PC-9 (cell line): ENCODE measurements at regions not wholly inside any gene's neighbourhood (a gene's known extent, or its start where the extent isn't known, plus 50 kb on each side); places are given as distances from the start of the nearest gene placed in this dataset.

Source experiments
- BruUV-seq: library from RNA; stranded (reverse); fragments of 400-500 nt; replicated peaks from 2 replicates; lab custom pipeline; 2021; lab: Mats Ljungman, UMichigan
- CTCF ChIA-PET: fragments of 300-600 bp; sonication (Branson Sonifier 250); formaldehyde crosslinking; loops from one replicate; lab custom pipeline; 2022; ENCODE audit warnings: antibody characterized with exemption; lab: Charles Lee
- POLR2A ChIA-PET: fragments of 300-600 bp; sonication (Branson Sonifier 250); formaldehyde crosslinking; loops from one replicate; lab custom pipeline; 2022; ENCODE audit warnings: antibody characterized with exemption; ENCODE audit not compliant: unreplicated experiment; lab: Charles Lee
- DNase-seq, 2 experiments: peaks; one replicate each; pipeline versions ENCODE4 v3.0.0 to v3.0.0-alpha.2; 2015 to 2022; ENCODE audit warnings: mixed read lengths in 1 of 2
- H2AFZ ChIP-seq: fragments of 200-600 bp; sonication (generic); 2 replicates; pipeline ENCODE4 v1.8.1; 2017; ENCODE audit warnings: antibody characterized with exemption
- H3F3A ChIP-seq: fragments of 200-600 bp; sonication (generic); 2 replicates; pipeline ENCODE4 v1.8.1; 2017; ENCODE audit warnings: antibody characterized with exemption, mild to moderate bottlenecking, low read depth; ENCODE audit not compliant: insufficient read depth
- H3K27ac ChIP-seq: fragments of 200-600 bp; sonication (generic); 2 replicates; pipeline ENCODE4 v1.6.1; 2016; ENCODE audit warnings: mixed run types
- H3K27me3 ChIP-seq: fragments of 200-600 bp; sonication (generic); 2 replicates; pipeline ENCODE4 v1.6.1; 2016; ENCODE audit warnings: low read depth, mixed run types; ENCODE audit not compliant: insufficient read depth
- H3K36me3 ChIP-seq: fragments of 200-600 bp; sonication (generic); 2 replicates; pipeline ENCODE4 v1.6.1; 2016; ENCODE audit warnings: low read depth, mixed run types
- H3K4me1 ChIP-seq: fragments of 200-600 bp; sonication (generic); replicated peaks from 2 replicates; pipeline ENCODE4 v1.6.1; 2016; ENCODE audit warnings: mixed run types; ENCODE audit not compliant: insufficient read depth
- H3K4me2 ChIP-seq: fragments of 200-600 bp; sonication (generic); 2 replicates; pipeline ENCODE4 v1.6.1; 2017; ENCODE audit warnings: mixed run types
- H3K4me3 ChIP-seq: fragments of 200-600 bp; sonication (generic); 2 replicates; pipeline ENCODE4 v1.6.1; 2016; ENCODE audit warnings: mixed run types
- H3K79me2 ChIP-seq: fragments of 200-600 bp; sonication (generic); 2 replicates; pipeline ENCODE4 v1.6.1; 2017; ENCODE audit warnings: low read depth, mixed run types
- H3K9me2 ChIP-seq: fragments of 200-600 bp; sonication (generic); 2 replicates; pipeline ENCODE4 v1.8.1; 2017; ENCODE audit warnings: mild to moderate bottlenecking; ENCODE audit not compliant: insufficient read depth
- H3K9me3 ChIP-seq: fragments of 200-600 bp; sonication (generic); 2 replicates; pipeline ENCODE4 v1.8.1; 2016; ENCODE audit warnings: low read depth; ENCODE audit not compliant: insufficient read depth
- H4K20me1 ChIP-seq: fragments of 200-600 bp; sonication (generic); 2 replicates; pipeline ENCODE4 v1.8.1; 2017; ENCODE audit not compliant: insufficient read depth
- CTCF ChIP-seq: fragments of 200-600 bp; sonication (generic); conservative IDR thresholded peaks from 2 replicates; pipeline ENCODE4 v1.6.1; 2017; ENCODE audit warnings: mixed run types, antibody characterized with exemption, mild to moderate bottlenecking, moderate library complexity
- EZH2 ChIP-seq: fragments of 200-600 bp; sonication (generic); IDR thresholded peaks from 2 replicates; pipeline ENCODE4 v1.8.0; 2017; ENCODE audit warnings: antibody characterized with exemption, low read depth
- intact Hi-C: fragments of 100-400 bp; cut with micrococcal nuclease; formaldehyde crosslinking; loops from one replicate; pipeline ENCODE4 v1.10.0; 2022; ENCODE audit not compliant: unreplicated experiment

GRCh38 chr3:153919773-153920172 lies 201.4 kb upstream of the ARHGEF26 start:
- no peak overlapping the region for H2AFZ ChIP-seq
- no TSS peak for BruUV-seq
- intact Hi-C loops = loop anchor here (10.0 kb wide), 1 partner anchor 325 kb away; no protein-coding TSS in a partner anchor
- POLR2A ChIA-PET = no interaction called here
- H3F3A ChIP-seq = no peaks in the 10 kb centered on the region
- no peaks in the 10 kb centered on the region for H4K20me1 ChIP-seq
- no peak overlapping the region for H3K4me2 ChIP-seq
- no peak for DNase-seq
- CTCF ChIA-PET = no interaction called here
- H3K4me3 ChIP-seq = no peak overlapping the region
- H3K4me1 ChIP-seq = no peaks in the 10 kb centered on the region
- no peak overlapping the region for H3K27ac ChIP-seq
- H3K27me3 ChIP-seq = no peaks in the 10 kb centered on the region
- no peaks in the 10 kb centered on the region for H3K36me3 ChIP-seq
- H3K79me2 ChIP-seq = no peaks in the 10 kb centered on the region
- TF ChIP-seq EZH2 (no peak), CTCF (no peak)
- no peaks in the 10 kb centered on the region for H3K9me2 ChIP-seq
- no peaks in the 10 kb centered on the region for H3K9me3 ChIP-seq

DNA sequence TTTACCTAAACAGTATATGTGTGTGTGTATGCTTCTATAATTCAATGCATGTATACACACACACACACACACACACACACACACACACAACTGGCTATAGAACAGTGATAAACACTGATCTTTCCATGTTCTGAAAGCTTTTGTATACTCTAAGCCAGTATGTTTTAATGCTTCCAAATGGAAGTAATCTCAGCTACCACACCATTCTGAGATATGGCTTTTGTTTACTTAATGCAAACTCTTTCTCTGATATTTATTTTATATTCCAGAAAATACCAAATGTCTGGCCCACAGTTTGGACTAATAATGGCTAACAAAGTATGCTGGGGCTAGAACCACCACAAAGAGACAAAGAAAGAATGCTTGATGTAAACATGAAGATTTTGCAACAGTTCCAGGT lies 199.4 kb upstream of the ARHGEF26 start:
- Histone ChIP-seq H3K36me3 (no peaks in the 10 kb centered on the region), H3K9me2 (no peaks in the 10 kb centered on the region), H3K27me3 (no peaks in the 10 kb centered on the region), H3K4me1 (no peaks in the 10 kb centered on the region), H3F3A (no peaks in the 10 kb centered on the region), H3K4me2 (no peak overlapping the region), H3K79me2 (no peaks in the 10 kb centered on the region), H3K4me3 (no peak overlapping the region), H4K20me1 (no peaks in the 10 kb centered on the region), H3K9me3 (no peaks in the 10 kb centered on the region), H2AFZ (no peak overlapping the region), H3K27ac (no peak overlapping the region)
- BruUV-seq = no TSS peak
- no peak for DNase-seq
- intact Hi-C loops = loop anchor here (10.0 kb wide), 1 partner anchor 327 kb away; no protein-coding TSS in a partner anchor
- TF ChIP-seq EZH2 (no peak), CTCF (no peak)
- ChIA-PET CTCF (interaction anchor here (0.6 kb wide), 1 partner anchor 49 kb away, joined by 4 read pairs; no protein-coding TSS in a partner anchor), POLR2A (no interaction called here)

DNA sequence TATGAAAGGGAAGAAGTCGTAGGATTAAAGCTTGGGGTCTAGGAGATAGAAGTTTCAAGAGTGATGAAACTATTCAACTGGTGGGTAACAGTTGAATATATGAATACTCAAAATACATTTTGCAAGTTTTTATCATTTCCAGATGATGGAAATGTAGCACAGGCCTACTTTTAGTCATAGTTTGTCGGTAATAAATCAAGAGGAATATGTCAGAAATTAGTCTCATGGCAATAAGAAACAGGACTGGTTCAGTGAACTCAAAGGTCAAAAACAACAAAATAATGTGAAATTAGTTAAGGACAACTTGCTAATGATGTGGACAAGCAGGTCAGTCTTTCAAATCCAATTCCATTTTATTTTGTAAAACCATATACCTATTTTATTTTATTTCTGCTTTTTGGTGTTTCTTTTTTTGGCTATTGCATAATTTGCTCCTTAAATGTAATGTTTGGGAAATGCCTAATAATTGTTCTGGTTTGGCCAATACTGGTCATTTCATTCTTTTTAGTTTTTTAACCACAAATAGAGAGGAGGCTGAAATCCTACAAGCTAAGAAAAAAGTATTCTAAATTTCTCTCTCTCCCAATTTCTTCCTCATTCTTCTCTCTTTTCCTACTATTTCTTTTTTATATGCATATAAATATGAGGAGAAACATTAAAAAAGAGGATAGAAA lies 195.2 kb upstream of the ARHGEF26 start:
- no peaks in the 10 kb centered on the region for H3K9me3 ChIP-seq
- CTCF ChIA-PET = no interaction called here
- POLR2A ChIA-PET = no interaction called here
- no peak overlapping the region for H2AFZ ChIP-seq
- no peak for DNase-seq
- no peaks in the 10 kb centered on the region for H3K4me1 ChIP-seq
- no peaks in the 10 kb centered on the region for H3F3A ChIP-seq
- TF ChIP-seq CTCF (no peak), EZH2 (no peak)
- H3K9me2 ChIP-seq = no peaks in the 10 kb centered on the region
- H3K79me2 ChIP-seq = no peaks in the 10 kb centered on the region
- H3K27ac ChIP-seq = no peak overlapping the region
- intact Hi-C loops = loop anchor here (2.0 to 10.0 kb wide), 3 partner anchors 331 to 884 kb away; no protein-coding TSS in a partner anchor
- no peak overlapping the region for H3K4me2 ChIP-seq
- BruUV-seq = no TSS peak
- no peaks in the 10 kb centered on the region for H3K36me3 ChIP-seq
- no peaks in the 10 kb centered on the region for H3K27me3 ChIP-seq
- H4K20me1 ChIP-seq = no peaks in the 10 kb centered on the region
- H3K4me3 ChIP-seq = no peak overlapping the region
